ENCODE measurements at regions not wholly inside any gene's neighbourhood (a gene's known extent, or its start where the extent isn't known, plus 50 kb on each side); places are given as distances from the start of the nearest gene placed in this dataset.

DNA sequence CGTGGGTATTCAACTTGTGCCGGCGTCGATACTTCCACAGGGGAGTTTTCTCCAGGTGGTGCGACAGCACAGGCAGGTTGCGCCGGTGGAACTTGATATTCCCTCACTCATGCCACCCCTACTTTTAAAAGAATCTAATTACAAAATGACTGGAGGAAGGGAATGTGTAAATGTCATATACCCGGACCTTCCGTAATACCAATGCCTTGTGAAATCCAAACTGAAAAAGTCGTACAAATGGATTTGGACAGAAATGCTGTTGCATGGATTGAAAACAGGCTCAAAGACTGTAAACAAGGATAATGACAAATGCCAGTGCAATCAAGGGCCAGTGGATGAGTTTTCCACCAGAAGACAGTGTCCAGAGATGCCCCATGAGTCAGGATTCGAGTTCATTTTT is 235.3 kb upstream of the USP25 start:
- Mint-ChIP-seq H3K27ac (ENCODE audit: low read depth, unreplicated experiment) (no peak overlapping the region), H3K36me3 (ENCODE audit: insufficient read depth, unreplicated experiment) (no peaks in the 10 kb centered on the region), H3K4me1 (ENCODE audit: insufficient read depth, unreplicated experiment) (no peaks in the 10 kb centered on the region), H3K4me3 (ENCODE audit: unreplicated experiment) (no peak overlapping the region), H3K9me3 (ENCODE audit: unreplicated experiment) (no peaks in the 10 kb centered on the region), H3K27me3 (ENCODE audit: insufficient read depth, unreplicated experiment) (no peaks in the 10 kb centered on the region)
- CTCF ChIA-PET, result interaction anchor here (0.6 to 2.1 kb wide), 2 partner anchors 12 to 435 kb away, joined by 3 to 7 read pairs; no protein-coding TSS in a partner anchor
- BruUV-seq (replicated peaks), result no TSS peak
- POLR2A ChIA-PET, result no interaction called here
- intact Hi-C loops (cut with micrococcal nuclease), result no loop called here
- TF ChIP-seq, protein P1, sequence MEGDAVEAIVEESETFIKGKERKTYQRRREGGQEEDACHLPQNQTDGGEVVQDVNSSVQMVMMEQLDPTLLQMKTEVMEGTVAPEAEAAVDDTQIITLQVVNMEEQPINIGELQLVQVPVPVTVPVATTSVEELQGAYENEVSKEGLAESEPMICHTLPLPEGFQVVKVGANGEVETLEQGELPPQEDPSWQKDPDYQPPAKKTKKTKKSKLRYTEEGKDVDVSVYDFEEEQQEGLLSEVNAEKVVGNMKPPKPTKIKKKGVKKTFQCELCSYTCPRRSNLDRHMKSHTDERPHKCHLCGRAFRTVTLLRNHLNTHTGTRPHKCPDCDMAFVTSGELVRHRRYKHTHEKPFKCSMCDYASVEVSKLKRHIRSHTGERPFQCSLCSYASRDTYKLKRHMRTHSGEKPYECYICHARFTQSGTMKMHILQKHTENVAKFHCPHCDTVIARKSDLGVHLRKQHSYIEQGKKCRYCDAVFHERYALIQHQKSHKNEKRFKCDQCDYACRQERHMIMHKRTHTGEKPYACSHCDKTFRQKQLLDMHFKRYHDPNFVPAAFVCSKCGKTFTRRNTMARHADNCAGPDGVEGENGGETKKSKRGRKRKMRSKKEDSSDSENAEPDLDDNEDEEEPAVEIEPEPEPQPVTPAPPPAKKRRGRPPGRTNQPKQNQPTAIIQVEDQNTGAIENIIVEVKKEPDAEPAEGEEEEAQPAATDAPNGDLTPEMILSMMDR (IDR thresholded peaks at IDR 0.05; ENCODE audit: unreplicated experiment), result no peak
- no peak for DNase-seq (ENCODE audit: unreplicated experiment)

DNA sequence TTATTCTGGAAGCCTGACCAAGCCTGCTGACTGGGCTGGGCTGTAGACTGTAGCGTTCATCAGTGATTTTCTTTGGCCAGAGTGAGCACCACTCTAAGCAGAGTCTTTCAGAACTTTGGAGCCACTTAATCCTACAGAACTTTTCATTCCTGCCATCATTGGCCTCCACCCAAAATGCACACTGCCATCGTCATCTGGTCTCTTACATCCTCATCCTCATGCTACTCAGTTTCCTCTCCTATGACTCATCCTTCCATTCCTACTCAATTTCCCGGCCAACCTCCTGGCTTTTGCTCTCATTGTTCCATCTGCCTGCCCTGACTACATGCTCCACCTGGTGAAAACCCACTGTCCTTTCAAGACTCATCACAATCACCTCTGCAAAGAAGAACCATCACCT is 233.8 kb upstream of the USP25 start:
- POLR2A ChIA-PET, result no interaction called here
- DNase-seq (ENCODE audit: unreplicated experiment), result peak; percentile 61

DNA sequence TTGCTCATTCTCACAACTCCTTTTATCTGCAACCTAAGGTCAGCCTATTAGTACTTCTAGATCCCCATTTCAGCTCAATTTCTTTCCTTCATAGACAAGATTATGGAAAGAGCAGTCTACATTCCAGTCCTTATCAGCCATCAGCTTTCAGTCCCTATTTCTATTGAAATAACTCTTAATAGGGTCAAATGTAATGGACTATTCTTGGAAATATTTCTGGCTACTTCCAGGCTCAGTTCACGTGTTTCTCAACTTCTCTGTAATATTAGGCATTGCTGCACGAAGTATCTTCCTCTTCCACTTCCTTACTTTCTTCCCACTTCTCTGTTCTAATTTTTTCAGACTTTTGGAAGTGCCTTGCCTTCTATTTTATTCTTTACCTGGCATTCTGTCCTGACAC is 232.9 kb upstream of the USP25 start:
- TF ChIP-seq, protein P1 (IDR thresholded peaks at IDR 0.05; ENCODE audit: unreplicated experiment), result no peak
- Mint-ChIP-seq H3K4me3 (ENCODE audit: unreplicated experiment) (no peak overlapping the region), H3K27ac (ENCODE audit: low read depth, unreplicated experiment) (no peak overlapping the region), H3K36me3 (ENCODE audit: insufficient read depth, unreplicated experiment) (no peaks in the 10 kb centered on the region), H3K9me3 (ENCODE audit: unreplicated experiment) (no peaks in the 10 kb centered on the region), H3K4me1 (ENCODE audit: insufficient read depth, unreplicated experiment) (no peaks in the 10 kb centered on the region), H3K27me3 (ENCODE audit: insufficient read depth, unreplicated experiment) (no peaks in the 10 kb centered on the region)
- ChIA-PET CTCF (interaction anchor here (0.6 to 1.8 kb wide), 2 partner anchors 12 to 14 kb away, joined by 3 to 8 read pairs; no protein-coding TSS in a partner anchor), POLR2A (no interaction called here)
- no TSS peak for BruUV-seq (replicated peaks)
- DNase-seq (ENCODE audit: unreplicated experiment), result no peak
- intact Hi-C loops (cut with micrococcal nuclease), result no loop called here

More for the DNA sequence above, 233.8 kb upstream of the USP25 start:
- TF ChIP-seq, protein P1 (IDR thresholded peaks at IDR 0.05; ENCODE audit: unreplicated experiment), result no peak
- no peaks in the 10 kb centered on the region for H3K4me1 Mint-ChIP-seq (ENCODE audit: insufficient read depth, unreplicated experiment)
- intact Hi-C loops (cut with micrococcal nuclease), result no loop called here
- no TSS peak for BruUV-seq (replicated peaks)
- H3K27ac Mint-ChIP-seq (ENCODE audit: low read depth, unreplicated experiment), result no peak overlapping the region
- no peaks in the 10 kb centered on the region for H3K9me3 Mint-ChIP-seq (ENCODE audit: unreplicated experiment)
- H3K36me3 Mint-ChIP-seq (ENCODE audit: insufficient read depth, unreplicated experiment), result no peaks in the 10 kb centered on the region
- CTCF ChIA-PET, result interaction anchor here (1.8 kb wide), 1 partner anchor 13 kb away, joined by 8 read pairs; no protein-coding TSS in a partner anchor
- H3K27me3 Mint-ChIP-seq (ENCODE audit: insufficient read depth, unreplicated experiment), result no peaks in the 10 kb centered on the region
- no peak overlapping the region for H3K4me3 Mint-ChIP-seq (ENCODE audit: unreplicated experiment)

DNA sequence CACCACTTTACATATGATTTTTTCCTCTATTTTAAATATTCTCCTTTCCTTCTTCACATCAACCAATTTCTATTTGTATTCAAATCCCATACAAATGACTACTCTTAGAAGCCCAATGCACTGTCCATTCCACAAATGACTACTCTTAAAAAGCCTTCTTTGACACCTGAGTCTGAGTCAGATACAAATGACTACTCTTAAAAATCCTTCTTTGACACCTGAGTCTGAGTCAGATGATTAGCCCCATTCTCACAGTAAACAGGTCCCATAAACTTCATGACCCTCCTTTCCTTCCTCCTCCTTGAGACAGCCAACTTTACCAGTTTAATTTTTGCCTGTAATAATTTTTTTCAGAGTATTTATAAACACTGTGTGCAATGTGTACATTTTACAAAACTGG is 231.3 kb upstream of the USP25 start:
- H3K27ac Mint-ChIP-seq (ENCODE audit: low read depth, unreplicated experiment), result no peak overlapping the region

More for the DNA sequence above, 231.3 kb upstream of the USP25 start:
- intact Hi-C loops (cut with micrococcal nuclease), result no loop called here
- POLR2A ChIA-PET, result no interaction called here
- TF ChIP-seq, protein P1 (IDR thresholded peaks at IDR 0.05; ENCODE audit: unreplicated experiment), result no peak
- Mint-ChIP-seq H3K36me3 (ENCODE audit: insufficient read depth, unreplicated experiment) (no peaks in the 10 kb centered on the region), H3K4me3 (ENCODE audit: unreplicated experiment) (no peak overlapping the region), H3K27me3 (ENCODE audit: insufficient read depth, unreplicated experiment) (no peaks in the 10 kb centered on the region), H3K9me3 (ENCODE audit: unreplicated experiment) (no peaks in the 10 kb centered on the region), H3K4me1 (ENCODE audit: insufficient read depth, unreplicated experiment) (no peaks in the 10 kb centered on the region)
- CTCF ChIA-PET, result interaction anchor here (0.9 to 1.4 kb wide), 2 partner anchors 55 to 424 kb away, joined by 4 read pairs; no protein-coding TSS in a partner anchor
- BruUV-seq (replicated peaks), result no TSS peak
- no peak for DNase-seq (ENCODE audit: unreplicated experiment)

All from MCF 10A (cell line).